Glomerular endothelial cell (primary cell): ENCODE measurements at regions not wholly inside any gene's neighbourhood (a gene's known extent, or its start where the extent isn't known, plus 50 kb on each side); places are given as distances from the start of the nearest gene placed in this dataset.
"Not testable (repeated sequence)": the region's sequence is repeated elsewhere in the genome, so short reads cannot be mapped to it uniquely, and the experiment has no call there.

Experiments used
- DNase-seq: peaks from one replicate; pipeline ENCODE4 v3.0.0-alpha.2; 2011; ENCODE audit warnings: low read depth, low spot score; ENCODE audit errors: extremely low read depth

DNA sequence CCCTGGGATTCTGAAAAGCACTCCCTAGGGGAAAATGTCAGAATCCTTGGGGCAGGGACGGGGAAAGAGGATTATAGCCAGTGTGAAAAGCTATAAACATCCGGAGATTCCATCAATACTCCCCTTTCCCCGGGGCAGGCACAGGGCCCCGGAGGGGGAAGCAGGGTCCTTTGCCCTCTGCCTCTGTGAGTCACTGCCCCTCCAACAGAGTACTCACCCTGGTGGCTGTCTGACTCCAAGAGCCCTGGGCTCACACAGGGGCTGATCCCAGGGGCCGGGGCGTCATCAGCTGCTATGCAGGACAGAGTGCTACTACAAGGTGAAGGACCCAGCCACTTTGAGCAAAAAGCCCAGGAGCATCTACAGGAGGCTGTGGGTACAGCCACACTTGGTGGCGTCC, 133.0 kb upstream of the PRR20G start:
- no peak for DNase-seq

DNA sequence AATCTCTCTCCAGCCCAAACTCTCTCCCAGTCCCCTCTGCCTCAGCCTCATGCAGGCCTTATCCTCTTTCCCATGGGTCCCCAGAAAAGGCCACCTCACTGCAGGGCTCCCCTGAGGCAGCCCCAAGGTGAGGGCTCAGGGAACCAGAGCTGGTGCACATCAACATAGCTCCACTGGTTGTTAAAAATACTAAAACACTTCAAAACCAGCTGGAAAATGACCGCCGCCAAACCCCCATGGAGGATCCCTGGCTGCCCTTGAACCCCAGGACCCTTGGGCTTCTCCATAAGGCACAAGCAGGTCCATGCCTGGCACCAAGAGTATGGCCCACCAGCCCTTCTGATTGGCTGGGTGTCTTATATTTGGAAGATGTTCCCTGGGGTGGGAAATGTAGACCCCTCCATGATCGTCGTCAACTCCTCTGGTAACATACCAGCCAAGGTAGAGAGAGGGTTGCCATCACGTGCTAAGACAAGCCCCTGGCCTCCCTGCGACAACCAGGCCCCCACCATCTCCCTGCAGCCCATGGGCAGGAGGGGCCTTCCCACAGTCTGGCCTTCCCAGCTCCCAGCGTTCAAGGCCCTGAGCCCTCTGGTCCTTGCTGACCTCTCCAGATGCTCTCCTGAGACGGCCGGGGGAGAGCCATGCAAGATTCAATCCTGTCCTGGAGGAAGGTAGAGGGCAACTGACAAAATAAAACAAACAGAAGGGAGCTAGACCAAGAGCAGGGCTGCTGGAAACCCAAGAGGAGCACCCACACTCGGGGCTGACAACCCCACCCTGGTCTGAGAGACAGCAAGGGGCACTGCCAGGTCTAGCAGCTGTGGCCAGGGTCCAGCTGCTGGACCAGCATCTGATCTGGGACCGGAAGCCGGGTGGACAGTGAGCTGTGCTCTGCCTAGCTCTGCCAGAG, 132.1 kb upstream of the PRR20G start:
- DNase-seq: no peak

DNA sequence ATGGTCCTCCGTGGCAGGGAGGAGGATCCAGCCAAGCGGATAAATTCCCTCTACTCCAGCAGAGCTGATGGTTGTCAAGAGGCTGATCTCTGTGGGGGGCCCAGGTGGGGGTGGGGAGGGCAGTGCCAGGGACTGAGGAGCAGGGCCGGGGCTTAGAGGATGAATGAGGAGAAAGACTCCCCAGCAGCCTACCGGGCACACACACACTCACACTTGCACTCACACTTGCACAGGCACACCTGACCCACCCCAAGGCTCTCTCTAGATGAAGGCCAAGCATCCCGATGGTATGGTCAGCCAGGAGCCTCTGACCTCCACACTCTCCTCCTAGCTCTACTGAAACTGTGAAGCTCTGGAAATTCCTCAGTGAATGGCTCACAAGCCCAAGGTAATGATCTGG, 131.3 kb upstream of the PRR20G start:
- no peak for DNase-seq

DNA sequence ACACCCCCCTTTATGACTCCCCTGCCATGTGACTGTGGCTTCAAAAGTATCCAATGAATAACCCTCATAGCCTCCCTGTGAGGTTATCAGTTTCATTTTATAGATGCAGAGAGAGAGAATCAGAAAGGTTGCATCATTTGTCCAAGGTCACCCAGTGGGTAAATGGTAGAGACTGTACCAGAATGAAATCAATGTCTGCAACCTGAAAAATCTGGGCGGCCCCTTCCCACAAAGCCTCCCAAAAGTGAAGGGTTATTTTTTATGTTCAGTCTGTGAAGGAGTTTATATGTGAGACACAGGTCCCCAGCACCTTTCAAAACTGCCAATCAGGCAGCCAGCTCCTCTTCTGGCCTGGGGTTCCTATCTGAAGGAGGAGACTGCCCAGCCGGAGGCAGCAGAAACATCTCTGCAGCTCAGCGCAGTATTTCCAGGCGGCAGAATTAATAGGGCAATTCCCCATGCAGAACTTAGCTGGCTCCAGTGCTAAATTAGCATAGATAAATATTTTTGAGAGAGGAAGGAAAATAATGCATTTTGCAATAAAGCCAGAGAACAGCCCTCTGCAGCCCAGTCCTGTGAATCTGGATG, 130.8 kb upstream of the PRR20G start:
- DNase-seq: no peak

DNA sequence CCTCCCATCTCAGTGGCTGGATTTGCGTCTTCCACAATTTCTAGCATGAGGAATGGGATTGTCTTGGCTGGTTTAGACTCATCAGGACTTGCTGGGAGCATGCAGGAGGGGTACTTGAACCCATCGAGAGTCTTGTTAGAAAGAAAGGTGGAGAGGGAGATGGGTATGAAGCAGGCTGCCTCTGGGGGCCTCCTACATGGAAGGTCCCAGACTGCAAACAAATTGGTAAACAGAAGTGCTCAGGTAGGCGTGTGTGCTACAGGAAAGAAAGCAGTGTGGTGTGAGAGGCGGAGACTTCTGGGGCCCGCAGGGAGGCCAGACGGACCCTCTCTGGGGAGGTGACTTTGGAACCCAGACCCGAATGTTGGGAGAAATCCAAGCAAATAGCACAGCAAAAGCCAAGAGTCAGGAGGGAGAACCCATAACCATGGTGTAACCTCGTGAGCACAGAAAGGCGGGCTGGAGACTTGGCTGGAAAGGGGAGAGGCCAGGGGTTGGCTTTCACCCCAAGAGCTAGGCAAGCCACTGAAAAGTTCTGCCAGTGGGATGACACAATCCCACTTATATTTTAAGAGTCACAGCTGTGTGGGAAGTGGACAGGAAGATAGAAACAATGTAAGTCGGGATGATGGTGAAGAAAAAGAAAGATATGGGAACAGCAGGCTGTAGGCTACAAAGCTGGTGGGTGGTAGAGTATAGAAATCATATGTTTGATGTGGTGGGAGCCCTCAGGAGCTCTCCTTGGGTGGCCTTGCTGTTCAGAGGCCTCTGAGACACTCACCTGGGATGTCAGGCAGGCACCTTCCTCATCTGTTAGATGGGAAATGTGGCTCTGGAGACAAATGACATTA, 130.1 kb upstream of the PRR20G start:
- no peak for DNase-seq

DNA sequence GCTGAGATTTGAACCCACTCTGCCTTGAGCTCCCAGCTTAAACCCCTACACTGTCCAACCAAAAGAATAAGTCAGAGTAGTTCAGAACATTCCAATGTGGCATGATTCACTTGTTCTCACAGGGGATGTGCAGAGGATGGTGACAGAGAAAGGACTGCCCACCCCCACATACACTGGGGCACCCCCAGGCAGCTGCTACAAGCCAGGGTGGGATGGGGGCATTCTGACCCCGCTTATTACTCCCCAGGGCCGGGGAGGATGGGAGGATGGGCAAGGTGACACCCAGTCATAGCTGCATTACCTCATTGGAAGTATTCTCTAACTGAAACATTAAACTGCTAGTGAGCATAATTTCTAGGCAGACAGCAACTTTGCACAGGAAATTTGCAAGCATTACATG, 126.0 kb upstream of the PRR20G start:
- DNase-seq: no peak

DNA sequence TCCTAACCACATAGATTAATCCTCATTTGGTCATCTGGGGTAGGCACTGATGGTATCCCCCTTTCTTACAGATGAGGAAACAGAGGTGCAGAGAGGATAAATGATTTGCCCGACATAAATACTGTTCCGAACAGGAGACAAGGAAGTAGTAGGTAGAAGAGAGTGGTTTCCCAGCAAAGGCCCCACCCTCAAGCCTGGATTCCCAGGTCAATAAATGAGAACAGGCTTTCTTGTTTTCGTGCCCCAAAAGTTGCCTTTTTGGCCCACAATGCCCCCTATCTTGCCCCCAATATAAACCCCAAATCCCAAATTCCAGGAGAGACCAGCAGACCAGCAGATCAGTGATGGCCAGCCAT, 125.5 kb upstream of the PRR20G start:
- DNase-seq: no peak

DNA sequence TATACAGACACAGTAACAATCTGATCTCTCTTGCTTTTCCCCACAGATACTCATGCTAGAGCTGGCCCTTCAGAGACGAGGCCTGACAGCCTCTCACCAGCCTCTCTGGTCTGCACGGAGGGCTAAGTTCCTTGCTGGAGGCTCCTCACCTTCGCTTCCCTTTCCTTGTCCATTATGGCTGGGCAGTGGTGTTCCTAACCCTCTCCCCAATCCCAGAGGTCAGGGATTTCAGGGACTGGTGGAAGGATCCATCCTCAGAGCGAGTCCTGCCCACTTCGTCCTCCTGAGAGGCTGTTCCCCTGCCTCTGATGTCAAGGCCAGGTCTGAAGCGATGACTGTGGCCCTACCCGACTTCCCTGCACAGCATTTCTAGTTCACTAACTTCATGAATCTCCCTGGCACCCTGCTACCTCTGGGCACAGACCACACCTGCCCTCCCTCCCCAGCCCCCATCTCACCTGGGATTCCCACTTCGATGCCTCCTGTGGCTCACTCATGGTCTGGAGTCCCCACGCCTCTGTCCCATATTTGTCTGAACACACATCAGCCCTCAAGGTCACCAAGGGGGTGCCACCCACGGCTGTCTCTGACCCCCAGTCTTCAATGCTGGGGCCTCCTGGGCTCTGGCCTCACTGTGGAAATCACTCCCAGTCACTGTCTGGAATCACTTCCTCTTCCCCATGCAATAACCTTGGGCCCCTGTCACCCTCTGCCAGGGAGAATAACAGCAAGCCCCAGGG, 124.9 kb upstream of the PRR20G start:
- no peak for DNase-seq

DNA sequence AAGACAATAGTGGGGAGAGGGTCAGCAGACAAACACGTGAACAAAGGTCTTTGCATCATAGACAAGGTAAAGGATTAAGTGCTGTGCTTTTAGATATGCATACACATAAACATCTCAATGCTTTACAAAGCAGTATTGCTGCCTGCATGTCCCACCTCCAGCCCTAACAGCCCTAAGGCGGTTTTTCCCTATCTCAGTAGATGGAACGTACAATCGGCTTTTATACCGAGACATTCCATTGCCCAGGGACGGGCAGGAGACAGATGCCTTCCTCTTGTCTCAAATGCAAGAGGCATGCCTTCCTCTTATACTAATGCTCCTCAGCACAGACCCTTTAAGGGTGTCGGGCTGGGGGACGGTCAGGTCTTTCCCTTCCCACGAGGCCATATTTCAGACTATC, 124.0 kb upstream of the PRR20G start:
- DNase-seq: not testable (repeated sequence)

DNA sequence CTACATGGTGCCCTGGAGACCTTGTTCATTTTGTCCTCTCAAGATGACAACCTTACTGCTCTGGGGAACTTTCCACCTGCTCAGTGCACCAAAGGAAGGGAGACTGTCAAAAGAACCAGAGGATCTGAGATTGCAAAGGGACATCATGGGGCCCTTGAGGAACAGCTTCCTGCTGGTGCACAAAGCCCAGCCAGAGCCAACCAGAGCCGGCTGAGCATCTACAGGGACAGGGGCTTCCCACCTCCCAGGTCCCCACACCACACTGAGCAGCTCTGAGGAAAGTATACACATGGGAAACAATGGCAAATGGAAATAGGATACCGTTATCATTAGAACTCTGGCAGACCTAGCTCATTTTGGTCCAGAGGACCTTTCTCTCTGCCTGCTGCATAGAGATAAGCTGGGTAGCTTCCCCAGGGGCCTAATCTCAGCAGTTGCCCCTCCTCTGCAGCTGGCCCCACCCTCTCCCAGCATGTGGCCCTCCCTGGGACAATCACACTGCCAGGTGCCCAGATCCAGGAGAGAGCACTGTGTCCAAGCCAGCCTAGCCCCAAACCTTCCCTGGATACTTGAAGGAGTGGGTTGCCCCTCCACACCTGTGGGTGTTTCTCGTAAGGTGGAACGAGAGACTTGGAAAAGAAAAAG, 123.4 kb upstream of the PRR20G start:
- DNase-seq: no peak

DNA sequence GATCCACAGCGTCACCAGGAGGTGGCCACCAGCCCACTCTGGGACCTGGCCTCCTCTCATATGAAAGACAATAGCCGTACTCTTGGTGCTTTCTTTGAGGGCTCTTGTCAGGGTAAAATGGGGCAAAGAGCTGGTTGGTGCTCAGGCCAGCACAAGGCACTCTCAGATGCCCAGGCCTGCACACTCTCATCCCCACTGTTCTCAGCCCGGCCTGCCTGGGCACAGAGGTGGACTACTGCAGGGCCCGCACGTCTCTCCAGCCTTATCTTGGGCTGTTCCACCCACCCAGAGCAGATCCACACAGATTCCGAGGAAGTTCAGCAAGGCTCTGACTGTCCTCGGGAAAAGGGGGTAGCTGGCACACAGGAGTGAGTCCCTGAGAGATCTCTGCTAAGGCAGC, 122.8 kb upstream of the PRR20G start:
- no peak for DNase-seq

DNA sequence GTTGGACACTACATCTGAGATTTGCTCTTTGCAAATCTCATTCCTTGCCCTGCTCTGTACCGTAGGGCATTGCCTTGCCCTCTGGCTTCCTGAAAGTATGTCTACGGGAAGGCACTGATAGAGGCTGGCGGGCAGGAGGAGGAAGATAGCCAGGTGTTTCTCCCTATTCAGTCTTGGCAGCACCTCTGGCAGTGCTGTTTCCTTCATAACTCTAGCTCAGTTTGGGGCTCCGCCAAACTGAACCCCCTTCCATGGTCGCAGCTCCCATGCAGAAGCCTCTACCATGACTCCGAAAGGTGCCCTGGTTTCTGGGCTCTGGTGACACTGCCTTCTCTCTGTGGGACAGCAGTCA, 122.3 kb upstream of the PRR20G start:
- no peak for DNase-seq

DNA sequence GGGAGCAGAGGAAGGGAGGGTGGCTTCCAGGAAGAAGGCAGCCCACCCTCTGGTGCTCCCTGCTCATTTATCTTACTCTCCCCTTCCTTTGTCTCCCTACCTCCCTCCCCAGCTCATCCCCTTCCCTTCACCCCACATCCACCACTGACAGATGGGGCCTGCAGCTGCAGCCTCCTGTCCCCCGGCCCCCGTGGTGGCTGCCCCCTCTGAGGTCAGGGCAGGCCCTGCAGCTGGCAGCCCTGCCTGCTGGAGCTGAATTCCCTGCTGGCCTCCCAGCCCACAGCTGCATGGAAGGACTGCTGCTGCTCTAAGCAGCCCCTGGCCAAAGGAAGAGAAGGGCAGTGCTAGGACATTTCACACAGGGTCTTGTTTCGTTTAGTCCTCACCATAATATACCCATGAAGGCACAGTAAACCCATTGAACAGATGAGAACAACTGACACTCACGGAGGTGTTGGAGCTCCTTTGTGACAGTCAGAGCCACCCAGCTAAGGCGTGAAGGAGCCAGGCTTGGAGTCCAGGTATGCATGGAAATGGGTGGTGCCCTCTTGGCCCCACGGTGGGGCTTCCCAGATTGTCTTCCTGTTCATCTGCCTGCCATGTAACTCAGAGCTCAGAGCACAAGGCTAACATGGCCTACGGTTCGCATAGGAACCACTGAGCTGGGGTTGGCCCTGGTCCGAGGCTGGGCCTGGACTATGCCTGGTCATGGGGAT, 121.7 kb upstream of the PRR20G start:
- no peak for DNase-seq

DNA sequence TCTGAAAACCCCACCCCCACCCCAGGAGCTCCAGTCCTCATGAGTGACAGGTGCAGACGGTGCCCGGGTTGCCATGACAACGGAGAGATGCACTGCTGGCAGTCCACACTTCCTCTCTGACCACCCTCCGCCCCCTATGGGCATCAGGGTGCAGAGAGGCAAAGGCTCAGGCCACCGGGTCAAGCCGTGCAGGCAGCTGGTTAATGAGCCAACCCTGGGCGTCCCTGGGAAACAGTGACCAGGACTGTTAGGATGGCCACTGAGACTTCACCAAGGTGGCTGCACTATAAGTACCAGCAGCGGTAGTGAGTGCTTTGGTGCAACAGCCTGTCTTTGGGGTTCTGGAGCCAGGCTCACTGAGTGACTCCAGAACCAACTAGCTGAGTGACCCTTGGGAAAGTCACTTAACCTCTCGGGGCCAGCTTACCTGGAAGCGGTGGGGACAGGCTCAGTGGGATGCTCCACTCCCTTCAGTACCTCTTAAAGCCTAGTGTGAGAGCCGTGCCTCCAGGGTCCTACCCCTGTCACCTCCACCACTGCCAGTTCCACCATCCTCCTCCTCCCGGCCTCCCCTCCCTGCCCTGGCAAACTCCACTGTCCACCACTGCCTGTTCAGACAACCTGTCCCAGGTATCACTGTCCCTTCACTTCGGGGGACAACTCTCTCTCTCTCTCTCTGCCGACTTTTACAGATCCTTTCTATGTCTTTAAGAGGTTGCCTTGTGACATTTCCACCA, 121.0 kb upstream of the PRR20G start:
- DNase-seq: no peak

DNA sequence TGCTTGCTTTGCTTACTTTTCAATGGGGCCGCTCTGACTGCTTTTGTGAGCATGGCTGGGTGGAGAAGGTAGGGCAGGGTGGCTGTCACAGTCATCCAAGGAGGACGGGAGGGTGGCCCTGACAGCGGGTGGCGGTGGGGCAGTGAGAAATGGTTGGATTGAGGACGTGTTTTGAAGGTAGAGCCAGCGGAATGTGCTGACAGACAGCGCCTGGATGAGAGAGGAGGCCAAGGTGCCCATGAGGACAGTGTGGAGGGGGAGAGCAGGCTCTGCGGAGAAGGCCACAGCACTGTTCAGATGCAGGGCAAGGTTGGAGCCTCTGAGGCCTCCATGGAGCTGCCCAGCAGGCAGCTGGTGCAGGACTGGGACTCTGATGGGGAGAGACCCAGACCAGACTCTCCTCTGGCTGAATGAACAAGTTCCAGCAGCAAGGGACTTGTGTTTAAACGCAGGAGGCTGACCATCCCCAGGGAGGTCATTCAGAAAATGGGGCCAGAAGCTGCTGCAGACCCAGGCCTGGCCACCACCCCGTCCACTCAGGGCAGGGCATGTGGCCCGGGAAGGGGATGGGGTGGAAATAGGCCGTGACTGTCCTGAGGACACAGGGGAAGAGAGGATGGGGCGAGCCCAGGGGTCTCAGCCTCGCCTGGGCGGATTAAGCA, 120.3 kb upstream of the PRR20G start:
- DNase-seq: no peak

DNA sequence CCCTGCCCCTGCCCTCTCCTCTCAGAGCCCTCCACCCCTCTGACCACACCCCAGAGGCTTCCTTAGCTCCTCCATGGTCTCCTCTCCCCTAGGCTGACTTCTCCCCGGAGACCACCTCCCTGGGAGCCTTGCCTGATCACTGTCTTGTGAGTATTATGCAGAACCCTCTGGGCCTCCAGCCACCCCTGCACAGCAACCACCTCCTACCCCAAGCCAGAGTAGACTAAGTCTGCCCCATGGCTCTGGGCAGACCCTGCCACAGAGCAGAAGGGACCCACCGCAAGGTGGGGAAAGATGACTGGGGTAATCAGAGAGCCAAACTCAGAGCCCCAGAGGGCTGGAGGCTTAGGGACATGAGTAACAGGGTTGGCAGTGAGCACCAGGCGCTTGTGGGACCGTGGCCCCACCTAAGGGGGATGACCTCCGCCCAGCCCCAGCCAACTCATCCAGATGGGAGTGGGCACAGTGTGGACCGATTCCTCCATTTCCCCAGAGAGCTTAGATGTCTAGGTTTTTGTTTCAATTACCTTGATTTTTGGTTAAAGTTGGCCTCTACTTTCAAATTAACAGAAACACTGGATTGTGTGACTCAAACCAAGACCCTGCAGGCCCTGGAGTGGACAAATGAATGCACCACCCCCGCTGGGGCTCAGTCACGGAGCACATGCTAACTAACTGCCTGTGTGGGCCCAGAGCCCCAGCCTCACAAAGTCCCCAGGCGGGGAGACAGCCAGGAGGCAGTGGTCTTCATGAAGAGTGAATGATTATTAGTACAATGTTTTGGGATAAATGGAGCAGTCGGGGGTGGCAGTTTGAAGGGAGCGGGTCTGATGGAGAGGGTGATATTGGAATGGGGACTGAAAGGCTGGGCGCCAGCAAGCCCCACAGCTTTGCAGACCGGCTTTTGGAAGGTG, 119.4 kb upstream of the PRR20G start:
- no peak for DNase-seq

DNA sequence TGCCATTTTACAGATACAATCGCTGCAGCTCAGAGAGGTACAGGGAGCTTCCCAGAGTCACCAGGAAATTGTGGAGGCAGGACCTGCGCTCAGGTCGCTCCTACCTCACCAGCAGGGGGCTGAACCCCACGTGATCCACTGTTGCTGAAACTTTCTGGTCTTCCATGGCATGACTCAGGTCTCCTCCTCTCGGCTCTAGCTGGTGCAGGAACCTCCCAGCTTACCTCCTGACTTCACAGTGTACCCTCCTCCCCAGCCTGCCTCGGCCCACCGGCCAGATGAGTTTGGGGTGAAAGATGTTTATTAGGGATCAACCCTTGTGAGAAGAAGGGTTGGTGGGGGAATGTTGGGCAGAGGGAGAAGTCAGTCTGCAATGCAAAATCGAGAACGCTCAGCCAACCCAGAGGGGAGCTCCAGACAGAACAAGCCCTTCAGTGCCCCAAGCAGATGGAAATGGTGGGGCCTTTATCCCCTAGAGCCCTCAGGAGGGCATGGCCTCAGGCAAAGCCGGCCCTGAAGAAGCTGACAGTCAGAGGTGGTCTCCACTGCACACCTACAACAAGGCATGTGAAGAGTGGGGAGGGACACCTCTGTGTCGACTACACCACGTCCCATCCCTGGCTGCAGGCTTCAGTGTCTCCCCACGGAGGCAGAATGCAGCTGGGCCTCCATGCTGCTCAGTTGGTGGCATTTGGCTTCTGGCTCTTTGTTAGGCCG, 118.6 kb upstream of the PRR20G start:
- no peak for DNase-seq
